HEK293T (cell line): ENCODE measurements at regions not wholly inside any gene's neighbourhood (a gene's known extent, or its start where the extent isn't known, plus 50 kb on each side); places are given as distances from the start of the nearest gene placed in this dataset.

ENCODE experiments used
- ARNT ChIP-seq: fragments of 450-650 bp; IDR thresholded peaks from 2 replicates; pipeline ENCODE4 v1.6.1; 2017; ENCODE audit warnings: mild to moderate bottlenecking
- BHLHE40 ChIP-seq: fragments of 450-650 bp; IDR thresholded peaks from 2 replicates; pipeline ENCODE4 v1.6.1; 2016; ENCODE audit warnings: mild to moderate bottlenecking, moderate library complexity, borderline replicate concordance
- ELF4 ChIP-seq: fragments of 450-650 bp; IDR thresholded peaks from 2 replicates; pipeline ENCODE4 v1.6.1; 2017; ENCODE audit warnings: antibody characterized with exemption
- FOXA1 ChIP-seq: fragments of 450-650 bp; IDR thresholded peaks from 2 replicates; pipeline ENCODE4 v1.6.1; 2016; ENCODE audit warnings: mild to moderate bottlenecking
- FOXK2 ChIP-seq: fragments of 450-650 bp; IDR thresholded peaks from 2 replicates; pipeline ENCODE4 v1.6.1; 2016; ENCODE audit warnings: mild to moderate bottlenecking
- HDGF ChIP-seq: fragments of 450-650 bp; IDR thresholded peaks from 2 replicates; pipeline ENCODE4 v1.6.1; 2017; ENCODE audit warnings: antibody characterized with exemption, borderline replicate concordance
- LEF1 ChIP-seq: fragments of 450-650 bp; IDR thresholded peaks from 2 replicates; pipeline ENCODE4 v1.6.1; 2017; ENCODE audit warnings: mild to moderate bottlenecking, borderline replicate concordance
- NFRKB ChIP-seq: fragments of 450-650 bp; IDR thresholded peaks from 2 replicates; pipeline ENCODE4 v1.6.1; 2016; ENCODE audit warnings: mild to moderate bottlenecking, moderate library complexity
- SP1 ChIP-seq: fragments of 450-650 bp; IDR thresholded peaks from 2 replicates; pipeline ENCODE4 v1.6.1; 2017
- SUZ12 ChIP-seq: fragments of 450-650 bp; IDR thresholded peaks from 2 replicates; pipeline ENCODE4 v1.6.1; 2016; ENCODE audit warnings: mild to moderate bottlenecking
- TARDBP ChIP-seq: fragments of 450-650 bp; IDR thresholded peaks from 2 replicates; pipeline ENCODE4 v1.6.1; 2016
- ZNF384 ChIP-seq: fragments of 450-650 bp; IDR thresholded peaks from 2 replicates; pipeline ENCODE4 v1.6.1; 2016

- TF ChIP-seq FOXK2 (no peak), FOXA1 (no peak), TARDBP (no peak), SUZ12 (no peak), BHLHE40 (no peak), ELF4 (no peak), SP1 (no peak), LEF1 (no peak), NFRKB (no peak), ZNF384 (no peak), ARNT (no peak), HDGF (no peak)
Observed at GRCh38 chr3:153246806-153247205, 84.8 kb downstream of the RAP2B start.
